Activated CD4-positive, alpha-beta T cell treated with anti-CD3 and anti-CD28 coated beads, Interleukin-2, amount 50 U/mL, for 48 hours (primary cell): ENCODE measurements at regions not wholly inside any gene's neighbourhood (a gene's known extent, or its start where the extent isn't known, plus 50 kb on each side); places are given as distances from the start of the nearest gene placed in this dataset.
"Not testable (repeated sequence)": the region's sequence is repeated elsewhere in the genome, so short reads cannot be mapped to it uniquely, and the experiment has no call there.

Experiments
- DNase-seq, 2 experiments: peaks; one replicate each; pipeline ENCODE4 v3.0.0-alpha.2; 2020

DNA sequence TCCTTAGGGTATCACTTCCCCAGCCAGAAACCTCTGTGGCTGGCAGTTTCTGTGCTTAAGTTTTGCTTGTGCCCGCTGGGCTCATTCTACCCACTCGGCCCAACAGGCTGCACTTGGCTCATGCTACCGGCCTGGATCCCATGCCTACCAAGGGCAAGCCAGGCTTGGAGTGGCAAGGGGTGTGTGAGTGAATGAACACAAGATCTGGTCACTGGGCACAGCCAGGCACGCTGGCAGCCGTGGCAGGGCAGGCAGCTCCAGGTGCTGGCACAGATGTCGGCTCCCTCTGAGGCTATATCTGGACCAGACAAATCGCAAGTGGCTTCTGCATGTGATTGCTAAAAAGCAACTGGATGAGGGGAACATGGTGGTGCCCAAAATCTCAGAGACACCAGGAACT lies 740.5 kb upstream of the B3GALT2 start:
- DNase-seq: no peak

DNA sequence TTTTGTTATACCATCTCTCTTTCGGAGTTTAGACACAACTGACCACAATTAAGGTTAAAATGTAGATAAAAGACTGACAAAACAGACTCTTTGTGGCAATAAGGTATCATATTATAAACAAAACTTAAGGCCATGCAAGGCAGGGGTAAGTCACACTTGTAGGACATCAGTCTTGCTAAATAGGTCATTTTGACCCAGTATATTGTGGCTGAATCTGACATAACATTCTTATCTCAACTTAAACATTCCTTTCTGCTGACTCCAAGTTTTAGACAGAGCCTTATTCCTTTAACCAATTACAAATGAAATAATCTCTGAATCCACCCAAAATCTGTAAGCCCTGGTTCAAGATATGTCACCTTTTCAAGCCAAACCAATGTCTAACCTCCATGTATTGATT lies 733.4 kb upstream of the B3GALT2 start:
- no peak for DNase-seq

DNA sequence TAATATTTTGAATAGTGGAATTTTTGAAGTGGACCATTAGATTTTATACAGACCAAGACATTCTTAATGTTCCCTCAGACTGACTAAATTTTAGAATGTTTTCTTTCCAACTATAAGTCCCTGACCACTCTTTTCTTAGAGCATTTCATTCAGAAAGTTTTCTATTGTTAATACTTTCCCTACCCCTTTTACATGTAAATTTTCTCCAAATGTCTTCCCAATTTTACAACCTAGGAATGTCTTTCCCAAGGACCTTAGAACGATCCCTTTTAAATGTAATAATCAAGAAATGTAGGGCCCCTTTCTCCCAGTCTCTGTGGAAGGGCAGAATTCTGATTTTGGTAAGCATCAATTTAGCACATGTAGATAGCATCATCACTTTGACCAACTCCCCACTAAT lies 730.0 kb upstream of the B3GALT2 start:
- no peak for DNase-seq

DNA sequence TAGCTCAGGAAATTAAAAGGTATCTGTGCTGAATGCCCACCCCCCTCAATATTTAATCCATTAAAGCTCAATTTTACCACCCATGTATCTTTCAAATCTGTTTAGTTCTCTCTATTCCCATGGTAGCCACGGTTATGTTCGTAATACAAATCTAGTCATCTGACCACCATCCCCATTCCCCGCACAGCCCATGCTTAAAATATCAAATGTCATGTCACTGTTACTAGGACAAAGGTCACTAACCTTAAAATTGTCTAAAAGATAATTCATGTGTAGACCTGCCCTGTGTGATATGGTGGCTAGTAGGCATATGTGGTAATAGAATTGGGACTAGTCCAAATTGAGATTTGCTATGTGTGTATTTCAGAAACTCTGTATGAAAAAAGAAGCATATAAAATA lies 728.5 kb upstream of the B3GALT2 start:
- no peak for DNase-seq

DNA sequence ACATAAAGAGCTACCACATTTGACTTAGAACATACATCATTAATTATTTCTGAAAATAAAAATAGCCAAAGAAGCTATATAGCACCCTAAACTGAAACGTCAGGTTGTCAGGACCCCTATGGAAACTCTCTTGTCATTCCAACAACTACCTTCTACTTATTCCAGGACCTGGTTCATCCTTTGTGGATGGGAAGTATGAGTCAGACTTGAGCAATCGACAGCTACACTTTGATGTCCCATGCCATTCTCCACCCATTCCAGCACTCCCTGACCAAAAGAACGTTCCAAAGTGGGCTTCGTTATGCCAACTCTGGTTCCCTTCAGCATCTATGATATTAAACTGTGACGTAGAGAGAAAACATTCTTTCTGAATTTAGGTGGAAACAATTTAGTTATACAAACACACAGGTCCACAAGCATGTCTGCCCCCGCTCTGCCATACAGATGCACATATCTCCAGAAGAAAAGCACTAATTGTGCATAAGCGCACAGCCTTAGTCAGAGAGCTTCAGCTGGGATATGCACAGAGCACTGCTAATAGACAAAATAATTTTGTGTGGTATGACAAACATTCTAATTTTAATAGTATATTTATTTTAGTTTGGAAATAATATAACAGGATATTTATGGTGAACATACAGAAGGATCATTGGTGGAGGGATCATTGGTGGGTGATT lies 723.1 kb upstream of the B3GALT2 start:
- no peak for DNase-seq

DNA sequence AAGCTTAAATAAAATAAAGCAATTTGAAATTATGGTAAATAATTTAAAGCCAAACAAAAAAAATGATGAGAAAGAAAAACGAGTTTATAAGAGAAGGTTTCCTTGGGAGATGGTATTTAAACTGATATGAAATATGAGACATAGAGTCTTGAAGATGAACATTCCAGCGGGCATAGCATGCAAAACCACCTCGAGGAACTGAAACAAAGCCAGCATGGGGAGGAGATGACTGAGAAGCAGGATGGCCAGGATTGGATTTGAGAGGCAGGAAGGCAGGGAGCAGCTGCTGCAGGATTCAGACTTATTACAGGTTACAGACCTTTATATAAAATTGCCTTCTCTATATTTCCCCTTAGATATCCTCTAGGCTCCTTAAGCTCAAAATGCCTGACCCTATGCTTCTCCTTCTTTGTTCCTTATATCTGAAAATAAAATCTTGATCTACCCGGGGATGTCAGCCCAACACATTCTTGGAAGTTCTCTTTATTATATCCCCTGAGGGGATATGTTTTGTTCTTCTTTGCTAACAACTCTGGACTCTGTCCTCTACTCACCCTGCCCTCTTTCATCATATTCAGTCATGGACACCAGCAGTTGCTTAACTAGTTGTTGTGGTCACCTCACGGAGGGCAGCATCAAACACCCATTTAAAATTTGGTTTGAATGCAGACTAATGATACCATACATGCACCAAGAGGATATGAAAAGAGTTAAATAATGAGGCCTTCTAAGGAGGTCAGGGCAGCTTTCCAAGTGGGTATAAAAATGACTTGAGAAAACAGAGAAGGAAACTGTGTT lies 719.1 kb upstream of the B3GALT2 start:
- no peak for DNase-seq

DNA sequence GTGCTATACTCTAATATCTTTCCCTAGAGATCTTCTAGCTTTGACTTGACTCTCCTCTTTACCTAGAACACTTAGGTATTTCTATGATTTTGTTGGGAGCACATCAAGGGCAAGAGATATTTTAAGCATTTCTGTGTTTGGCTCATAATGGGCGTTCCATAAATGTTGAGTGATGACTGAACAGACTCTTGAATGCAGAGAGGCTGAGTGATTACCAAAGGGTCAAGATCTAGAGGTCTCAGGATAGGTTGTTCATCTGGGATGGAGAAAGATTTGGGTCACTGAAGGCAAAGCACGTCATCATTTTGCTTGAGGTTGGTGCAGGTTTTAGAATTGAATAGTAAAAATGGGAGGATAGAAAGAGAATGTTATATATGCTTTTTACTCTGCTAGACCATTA lies 705.4 kb upstream of the B3GALT2 start:
- no peak for DNase-seq

DNA sequence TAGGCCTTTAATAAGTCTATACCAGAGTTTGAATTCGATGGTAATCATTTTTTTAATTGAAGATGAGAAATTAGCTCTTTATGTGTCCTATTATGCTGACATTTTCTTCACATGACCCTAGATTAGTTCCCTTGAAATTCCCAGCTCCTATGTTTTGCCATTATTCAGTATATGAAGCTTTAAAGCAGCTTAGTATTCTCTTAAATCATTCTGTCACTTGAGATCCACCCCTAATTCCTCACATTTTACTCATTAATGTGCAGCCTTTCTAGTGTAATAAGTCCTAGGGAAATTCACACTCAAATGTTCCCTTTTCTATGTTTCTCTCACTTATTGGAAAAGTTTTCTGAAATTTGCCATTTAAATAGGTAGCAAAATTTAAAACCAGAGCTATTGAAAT lies 704.5 kb upstream of the B3GALT2 start:
- DNase-seq: no peak

DNA sequence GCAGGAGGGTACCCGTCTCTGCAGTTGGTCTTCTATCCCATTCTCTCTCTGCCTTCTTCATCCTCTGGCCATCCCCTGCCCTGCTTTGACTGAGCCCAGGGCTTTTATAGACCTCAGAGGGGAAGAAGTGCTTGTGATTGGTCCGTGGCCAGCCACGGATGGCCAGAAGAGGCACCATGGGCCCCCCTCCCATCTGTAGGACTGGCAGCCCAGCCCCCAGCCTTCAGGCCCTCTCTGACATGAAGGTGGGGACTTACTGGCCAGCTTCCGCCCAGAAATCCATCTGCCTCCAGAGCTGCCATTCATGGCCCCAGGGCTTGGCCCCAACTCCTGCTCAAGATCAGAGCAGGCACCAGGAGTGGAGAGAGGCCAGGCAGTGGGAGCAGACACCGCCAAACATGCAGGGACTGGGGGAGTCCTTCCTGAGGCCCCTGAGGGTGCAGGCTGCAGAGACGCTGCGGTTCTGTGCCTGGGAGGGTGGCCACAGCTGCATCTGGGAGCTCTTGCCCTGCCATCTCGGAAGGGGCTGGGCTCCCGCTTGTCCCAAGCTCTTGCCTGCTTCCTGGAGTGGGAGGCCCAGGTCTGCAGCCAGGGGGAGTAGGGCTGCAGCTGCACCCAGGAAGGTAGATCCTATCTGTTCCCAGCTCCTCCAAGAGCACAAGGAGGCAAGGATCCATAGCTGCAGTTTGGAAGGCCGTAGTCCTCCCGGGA lies 698.6 kb upstream of the B3GALT2 start:
- no peak for DNase-seq

DNA sequence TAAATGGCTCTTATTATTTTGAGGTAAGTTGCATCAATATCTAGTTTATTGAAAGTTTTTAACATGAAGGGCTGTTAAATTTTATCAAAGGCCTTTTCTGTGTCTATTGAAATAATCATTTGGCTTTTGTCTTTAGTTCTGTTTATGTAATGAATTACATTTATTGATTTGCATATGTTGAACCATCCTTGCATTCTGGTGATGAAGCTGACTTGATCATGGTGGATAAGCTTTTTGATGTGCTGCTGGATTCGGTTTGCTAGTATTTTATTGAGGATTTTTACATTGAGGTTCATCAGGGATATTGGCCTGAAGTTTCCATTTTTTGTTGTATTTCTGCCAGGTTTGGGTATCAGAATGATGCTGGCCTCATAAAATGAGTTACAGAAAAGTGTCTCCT lies 691.5 kb upstream of the B3GALT2 start:
- DNase-seq: not testable (repeated sequence)

DNA sequence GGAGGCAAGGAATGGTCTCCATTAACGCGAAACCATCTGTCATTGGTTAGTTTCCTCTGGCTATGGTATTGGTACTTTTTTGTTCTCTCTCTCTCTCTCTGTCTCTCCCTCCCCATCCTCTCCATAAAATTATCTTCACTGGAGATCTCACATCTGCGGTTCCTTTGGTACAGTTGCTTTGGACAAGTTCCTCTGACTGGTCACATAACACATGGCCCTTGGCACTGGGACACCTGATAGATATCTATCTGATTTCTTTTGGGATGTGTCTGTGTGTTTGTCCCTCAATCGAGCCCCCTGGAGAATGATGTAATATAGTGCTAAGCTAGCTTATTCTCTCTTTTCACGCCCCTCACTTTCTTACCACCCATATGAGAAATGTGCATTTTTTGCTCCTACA lies 682.0 kb upstream of the B3GALT2 start:
- no peak for DNase-seq

DNA sequence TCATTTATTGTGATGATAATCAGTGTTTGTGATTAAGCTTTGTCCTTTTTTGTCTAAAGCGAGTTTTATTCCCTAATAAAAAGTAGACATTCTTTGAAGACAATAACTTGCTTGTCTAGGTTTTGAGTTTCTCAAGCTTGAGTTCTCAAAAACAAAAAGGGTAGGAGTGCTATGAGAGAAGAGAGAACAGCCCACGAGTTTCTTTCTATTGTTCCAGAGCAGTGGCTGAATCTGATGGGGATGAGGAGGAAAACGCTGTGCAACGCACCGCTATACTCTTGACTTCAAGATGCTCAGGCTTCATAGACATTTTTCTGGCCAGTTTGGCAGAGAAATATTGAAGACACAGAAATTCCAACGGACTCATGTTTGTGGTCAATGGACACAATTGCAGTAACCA lies 669.8 kb upstream of the B3GALT2 start:
- DNase-seq: no peak

DNA sequence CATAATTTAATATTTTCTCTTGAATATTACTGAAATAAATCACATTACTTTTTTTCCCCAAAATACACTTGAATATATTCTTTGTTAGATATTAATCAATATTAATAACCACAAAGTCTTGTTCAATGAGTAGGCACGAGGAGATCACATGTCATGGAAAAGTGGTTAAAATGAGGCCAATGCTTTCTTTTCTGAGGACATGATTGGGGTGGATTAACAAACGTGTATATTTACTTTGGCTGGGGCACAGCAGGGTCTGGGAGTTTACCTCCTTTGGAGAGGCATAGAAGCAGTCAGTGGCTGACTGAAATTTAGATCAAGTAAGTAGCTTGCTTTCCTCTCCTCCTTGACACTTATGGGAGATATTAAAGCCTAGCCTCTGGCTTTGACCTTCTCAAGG lies 664.3 kb upstream of the B3GALT2 start:
- no peak for DNase-seq

DNA sequence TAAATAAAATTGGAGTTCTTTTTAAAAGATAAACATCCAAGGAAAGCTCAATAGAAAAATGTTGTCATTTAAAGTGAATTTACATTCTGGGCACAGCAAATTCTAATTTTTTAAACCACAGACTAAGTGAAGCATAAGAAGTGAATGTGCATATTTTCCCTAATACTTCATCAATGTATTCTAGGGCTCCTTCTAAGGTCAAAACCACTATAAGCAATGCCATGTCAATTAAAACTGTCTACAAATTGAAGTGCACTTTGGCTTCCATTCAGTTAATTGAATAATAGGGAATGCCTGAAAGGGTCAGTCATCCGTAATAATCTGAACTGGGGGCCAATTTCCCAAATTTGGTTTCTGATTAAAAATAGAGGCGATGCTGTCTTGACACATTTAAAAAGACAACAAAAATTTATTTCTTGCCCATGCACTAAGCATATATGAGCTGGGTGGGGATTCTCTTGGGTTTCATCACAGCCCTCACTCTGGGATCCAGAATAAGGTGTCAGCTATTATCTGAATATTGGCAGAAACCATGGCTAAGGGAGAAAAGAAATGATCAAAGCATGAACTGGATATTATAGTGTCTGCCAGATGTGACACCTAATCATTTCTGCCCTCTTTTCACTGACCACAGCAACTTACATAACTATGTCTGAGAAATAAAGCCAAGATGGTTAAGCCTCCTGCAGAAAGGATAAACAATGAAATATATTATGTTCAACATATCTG lies 660.6 kb upstream of the B3GALT2 start:
- DNase-seq: no peak

DNA sequence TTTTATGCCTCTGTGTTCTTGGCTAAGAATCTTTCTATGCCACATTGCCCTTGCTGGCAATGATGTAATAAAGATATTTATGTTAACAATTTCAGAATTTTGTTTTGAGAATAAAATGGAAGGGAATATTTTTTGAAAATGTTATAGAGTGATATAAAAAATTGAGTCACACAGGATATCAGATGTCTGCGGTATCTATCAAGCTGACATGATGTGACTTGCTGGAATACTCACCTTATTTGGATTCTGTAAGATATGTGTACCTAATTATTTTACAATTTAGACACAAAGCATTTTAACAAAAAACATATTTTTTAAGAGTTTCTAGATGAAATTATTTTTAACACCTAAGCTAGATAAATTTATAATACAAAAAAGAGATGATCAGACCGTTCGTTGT lies 660.0 kb upstream of the B3GALT2 start:
- no peak for DNase-seq

DNA sequence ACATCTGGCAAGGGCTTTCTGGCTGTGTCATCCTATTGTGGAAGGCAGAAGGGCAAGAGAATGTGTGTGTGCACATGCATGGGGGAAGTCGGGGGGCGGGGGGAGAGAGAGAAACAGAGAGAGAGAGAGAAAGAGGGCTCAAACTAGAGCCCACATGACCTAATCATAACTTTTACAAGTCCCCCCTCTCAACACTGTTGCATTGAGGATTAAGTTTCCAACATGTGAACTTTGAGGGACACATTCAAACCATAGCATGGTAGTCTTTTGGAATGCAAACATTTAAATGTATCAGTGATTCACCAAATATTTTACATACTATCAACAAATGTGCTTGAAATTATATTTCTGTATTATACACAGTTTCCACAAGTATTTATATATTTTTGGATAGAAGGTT lies 655.4 kb upstream of the B3GALT2 start:
- no peak for DNase-seq

DNA sequence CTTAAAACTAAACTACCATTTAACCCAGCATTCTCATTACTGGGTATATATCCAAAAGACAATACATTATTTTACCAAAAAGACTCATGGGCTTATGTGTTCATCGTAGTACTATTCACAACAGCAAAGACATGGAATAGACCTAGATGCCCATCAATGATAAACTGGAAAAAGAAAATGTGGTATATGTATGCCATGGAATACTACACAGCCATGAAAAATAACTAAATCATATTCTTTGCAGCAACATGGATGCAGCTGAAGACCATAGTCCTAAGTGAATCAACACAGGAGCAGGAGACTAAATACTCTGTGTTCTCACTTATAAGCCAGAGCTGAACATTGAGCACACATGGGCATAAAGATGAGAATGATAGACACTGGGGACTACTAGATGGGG lies 645.1 kb upstream of the B3GALT2 start:
- no peak for DNase-seq

DNA sequence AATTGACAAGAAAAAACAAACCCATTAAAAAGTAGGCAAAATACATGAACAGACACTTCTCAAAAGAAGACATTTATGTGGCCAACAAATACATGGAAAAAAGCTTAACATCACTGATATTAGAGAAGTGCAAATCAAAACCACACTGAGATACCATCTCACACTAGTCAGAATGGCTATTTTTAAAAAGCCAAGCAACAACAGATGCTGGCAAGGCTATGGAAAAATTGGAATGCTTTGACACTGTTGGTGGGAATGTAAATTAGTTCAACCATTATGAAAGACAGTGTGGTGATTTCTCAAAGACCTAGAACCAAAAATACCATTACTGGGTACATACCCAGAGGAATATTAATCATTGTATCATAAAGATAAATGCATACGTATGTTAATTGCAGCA lies 641.1 kb upstream of the B3GALT2 start:
- DNase-seq: no peak

DNA sequence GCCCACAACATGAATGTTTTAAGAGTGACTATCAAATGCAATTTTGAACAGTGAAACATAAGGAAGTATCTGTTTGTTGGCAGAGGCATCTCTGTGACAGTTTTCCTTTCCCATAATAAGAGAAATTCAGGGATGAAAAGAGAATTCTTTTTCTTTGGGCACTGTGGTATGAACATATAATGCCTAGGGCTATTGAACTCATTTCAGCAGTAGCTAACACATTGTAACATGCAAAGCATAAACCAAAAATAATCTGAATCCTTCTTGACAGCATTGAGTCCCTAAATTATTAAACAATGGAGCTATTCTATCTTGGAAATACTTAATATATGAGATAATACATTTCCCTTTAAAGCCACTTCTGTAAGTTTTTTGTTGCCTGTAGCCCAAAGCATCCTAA lies 633.0 kb upstream of the B3GALT2 start:
- no peak for DNase-seq

DNA sequence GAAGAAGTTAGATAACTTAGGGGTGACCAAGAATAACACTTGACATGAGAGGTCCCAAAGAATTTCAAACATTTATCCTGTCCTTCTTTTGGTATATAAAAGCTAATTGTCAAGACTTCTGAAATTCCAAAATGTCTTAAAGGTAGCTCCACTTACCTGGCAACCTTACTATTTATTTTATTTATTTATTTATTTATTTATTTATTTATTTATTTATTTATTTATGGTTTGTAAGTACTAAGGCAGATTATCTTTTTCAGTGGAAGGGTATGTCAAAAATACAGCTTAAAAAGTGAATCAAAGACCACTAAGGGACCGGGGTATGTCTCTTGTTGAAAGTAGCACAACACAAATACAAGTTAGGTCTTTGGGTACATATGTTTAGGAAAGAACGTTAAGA lies 620.8 kb upstream of the B3GALT2 start:
- no peak for DNase-seq

DNA sequence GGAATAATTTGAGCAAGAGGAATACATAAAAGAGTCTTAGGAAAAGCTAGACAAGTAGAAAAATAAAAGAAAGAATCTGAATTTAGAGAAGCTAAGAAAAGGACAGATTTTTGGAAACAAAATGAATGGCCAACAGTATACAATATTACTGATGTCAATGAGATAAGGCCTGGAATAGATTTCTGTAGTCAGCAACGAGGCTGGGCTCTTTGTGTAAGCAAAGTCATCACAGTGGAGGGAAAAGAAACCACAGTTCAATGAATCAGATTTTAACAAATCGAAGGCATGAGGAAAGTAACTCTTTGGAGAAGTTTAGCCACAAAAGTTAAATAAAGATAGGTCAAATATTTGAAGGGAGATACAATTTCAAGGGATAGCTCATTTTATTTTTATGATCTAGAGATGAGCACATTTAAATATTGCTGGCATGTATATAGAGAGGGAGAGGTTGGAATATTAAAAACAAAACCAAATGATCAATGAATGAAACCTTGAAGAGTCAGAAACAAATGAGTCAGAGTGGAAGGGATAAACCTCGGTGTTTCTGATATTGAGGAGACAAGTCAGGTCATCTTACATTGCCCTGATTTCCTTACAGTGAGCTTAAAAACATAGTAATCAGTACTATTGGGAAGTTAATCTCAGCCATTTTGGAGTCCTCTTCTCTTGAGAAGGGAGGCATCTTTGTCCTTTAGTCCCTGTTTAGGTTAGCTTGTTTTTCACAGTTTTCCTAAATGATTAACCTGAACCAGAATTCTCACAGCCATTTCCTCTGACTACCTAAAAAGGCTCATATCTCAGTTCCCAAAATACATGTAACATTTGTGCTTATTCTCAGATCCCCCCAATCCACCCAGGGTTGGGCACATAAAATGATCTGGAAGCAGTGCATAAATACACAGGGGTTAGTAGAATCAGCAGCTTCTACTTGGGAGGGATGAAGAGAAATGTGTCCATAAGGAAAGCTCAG lies 620.0 kb upstream of the B3GALT2 start:
- no peak for DNase-seq
